ENCODE measurements at regions not wholly inside any gene's neighbourhood (a gene's known extent, or its start where the extent isn't known, plus 50 kb on each side); places are given as distances from the start of the nearest gene placed in this dataset.

DNA sequence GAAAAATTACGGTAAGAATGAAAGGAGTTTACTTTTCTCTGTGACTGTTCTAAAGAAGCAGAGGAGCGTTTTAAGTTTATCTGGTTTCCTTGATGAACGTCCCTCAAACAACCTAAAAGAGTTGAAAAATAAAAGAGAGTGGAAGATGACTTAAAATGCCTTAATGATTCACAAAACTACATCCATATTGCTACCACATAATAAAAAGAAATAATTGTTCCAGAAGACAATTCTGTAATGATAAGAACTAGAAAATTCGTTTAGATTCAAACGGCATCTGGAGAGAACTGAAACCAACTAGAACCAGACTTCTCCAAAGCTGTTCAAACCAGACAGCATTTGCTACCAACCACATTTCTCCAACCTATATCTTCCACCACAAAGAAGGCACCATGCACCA lies 68.1 kb downstream of the TEKT4 start:
- peaks cover 30% of the 10 kb centered on the region for H3K27me3 Mint-ChIP-seq
- DNase-seq, result no peak
- no peaks in the 10 kb centered on the region for H3K36me3 Mint-ChIP-seq
- H3K27ac ChIP-seq (ENCODE audit: insufficient read depth, low read length, poor library complexity, severe bottlenecking), result no peak overlapping the region
- no peaks in the 10 kb centered on the region for H3K36me3 ChIP-seq (ENCODE audit: control insufficient read depth, insufficient read depth, low read length)
- no peak overlapping the region for H3K27ac Mint-ChIP-seq
- peaks cover 2% of the 10 kb centered on the region for H3K27me3 ChIP-seq (ENCODE audit: control insufficient read depth, insufficient read depth, low read length)
- H3K9me3 ChIP-seq (ENCODE audit: control insufficient read depth in 2 of 2, low read length in 2 of 2), result no peaks in the 10 kb centered on the region
- no peaks in the 10 kb centered on the region for H3K4me1 ChIP-seq (ENCODE audit: control insufficient read depth, insufficient read depth, low read length, poor library complexity, severe bottlenecking)
- peaks cover 0 to under 1% (median 0%) of the 10 kb centered on the region in 7 donors for H3K9me3 Mint-ChIP-seq
- H3K4me3 Mint-ChIP-seq, result no peak overlapping the region
- no peak for ATAC-seq (ENCODE audit: low read depth in 2 of 2)
- no peak overlapping the region for H3K4me3 ChIP-seq (ENCODE audit: low read depth, low read length)
- H3K4me1 Mint-ChIP-seq, result no peaks in the 10 kb centered on the region

DNA sequence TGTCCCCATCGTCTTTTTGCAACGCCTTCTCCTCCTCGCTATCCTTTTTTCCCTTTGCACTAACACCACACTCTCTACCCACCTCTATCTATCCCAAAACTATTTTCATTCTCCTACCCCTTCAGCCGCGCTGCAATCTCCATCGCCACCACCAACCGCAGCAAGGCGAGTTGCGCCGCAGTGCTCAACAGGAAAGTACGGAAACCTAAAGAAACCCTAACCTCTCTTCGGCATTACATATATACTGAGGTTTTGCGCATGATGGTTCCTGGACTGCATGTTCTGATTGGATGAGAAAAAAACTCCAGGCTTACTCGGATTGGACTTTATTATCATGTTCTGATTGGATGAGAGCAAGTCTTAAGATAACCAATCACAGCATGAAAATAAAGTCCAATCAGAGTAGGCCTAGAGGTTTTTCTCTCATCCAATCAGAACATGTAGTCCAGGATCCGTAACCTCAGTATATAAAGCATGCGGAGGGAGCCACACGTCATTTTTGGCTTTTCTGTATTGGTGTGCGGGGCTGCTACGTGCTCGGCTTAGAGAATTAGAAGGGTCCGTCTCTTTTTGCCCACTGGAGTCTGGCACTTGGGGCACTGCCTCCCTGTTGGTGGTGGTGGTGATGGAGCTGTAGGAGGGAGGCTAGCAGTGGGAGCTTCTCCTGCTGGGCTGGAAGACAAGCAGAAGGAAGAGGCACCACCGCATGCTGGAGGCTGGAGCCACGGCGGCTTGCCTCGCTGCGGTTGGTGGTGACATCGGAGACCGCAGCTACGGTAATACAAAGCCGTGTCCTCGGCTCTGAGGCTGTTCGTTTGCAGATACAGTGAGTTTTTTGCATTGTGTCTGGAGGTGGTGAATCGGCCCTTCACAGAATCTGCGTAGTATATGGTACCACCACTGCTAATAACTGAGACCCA lies 76.1 kb downstream of the TEKT4 start:
- Mint-ChIP-seq H3K4me1 (no peaks in the 10 kb centered on the region), H3K27me3 (peaks cover 11% of the 10 kb centered on the region), H3K4me3 (no peak overlapping the region), H3K9me3 (peaks cover 0 to 14% (median 3%) of the 10 kb centered on the region in 7 donors), H3K36me3 (no peaks in the 10 kb centered on the region), H3K27ac (no peak overlapping the region)
- Histone ChIP-seq H3K4me3 (ENCODE audit: low read depth, low read length) (no peak overlapping the region), H3K4me1 (ENCODE audit: control insufficient read depth, insufficient read depth, low read length, poor library complexity, severe bottlenecking) (no peaks in the 10 kb centered on the region), H3K9me3 (ENCODE audit: control insufficient read depth in 2 of 2, low read length in 2 of 2) (no peaks in the 10 kb centered on the region), H3K36me3 (ENCODE audit: control insufficient read depth, insufficient read depth, low read length) (no peaks in the 10 kb centered on the region), H3K27ac (ENCODE audit: insufficient read depth, low read length, poor library complexity, severe bottlenecking) (no peak overlapping the region), H3K27me3 (ENCODE audit: control insufficient read depth, insufficient read depth, low read length) (no peaks in the 10 kb centered on the region)
- ATAC-seq (ENCODE audit: low read depth in 2 of 2) (no peak), DNase-seq (no peak)

GRCh38 chr2:94955702-94956101 lies 69.8 kb upstream of the MAL start:
- Histone ChIP-seq H3K4me1 (ENCODE audit: control insufficient read depth, insufficient read depth, low read length, poor library complexity, severe bottlenecking) (no peaks in the 10 kb centered on the region), H3K9me3 (ENCODE audit: control insufficient read depth in 2 of 2, low read length in 2 of 2) (no peaks in the 10 kb centered on the region), H3K36me3 (ENCODE audit: control insufficient read depth, insufficient read depth, low read length) (no peaks in the 10 kb centered on the region), H3K27ac (ENCODE audit: insufficient read depth, low read length, poor library complexity, severe bottlenecking) (no peak overlapping the region), H3K27me3 (ENCODE audit: control insufficient read depth, insufficient read depth, low read length) (peaks cover 15% of the 10 kb centered on the region), H3K4me3 (ENCODE audit: low read depth, low read length) (no peak overlapping the region)
- no peak overlapping the region for H3K27ac Mint-ChIP-seq
- no peak for ATAC-seq (ENCODE audit: low read depth in 2 of 2)
- peaks cover 20% of the 10 kb centered on the region for H3K27me3 Mint-ChIP-seq
- no peak for DNase-seq
- no peak overlapping the region for H3K4me3 Mint-ChIP-seq
- H3K36me3 Mint-ChIP-seq, result no peaks in the 10 kb centered on the region
- H3K9me3 Mint-ChIP-seq, result peaks cover 0 to 2% (median 0%) of the 10 kb centered on the region in 7 donors
- H3K4me1 Mint-ChIP-seq, result no peaks in the 10 kb centered on the region

- no peak overlapping the region for H3K4me3 Mint-ChIP-seq
- no peak for ATAC-seq (ENCODE audit: low read depth in 2 of 2)
Measured at GRCh38 chr2:94956797-94957391, 68.6 kb upstream of the MAL start.

GRCh38 chr2:94958245-94958644 lies 67.3 kb upstream of the MAL start:
- Mint-ChIP-seq H3K36me3 (no peaks in the 10 kb centered on the region), H3K4me3 (no peak overlapping the region), H3K4me1 (no peaks in the 10 kb centered on the region), H3K27me3 (peaks cover 13% of the 10 kb centered on the region), H3K27ac (no peak overlapping the region), H3K9me3 (peaks cover 0 to 2% (median 0%) of the 10 kb centered on the region in 7 donors)
- no peaks in the 10 kb centered on the region for H3K36me3 ChIP-seq (ENCODE audit: control insufficient read depth, insufficient read depth, low read length)
- no peaks in the 10 kb centered on the region for H3K9me3 ChIP-seq (ENCODE audit: control insufficient read depth in 2 of 2, low read length in 2 of 2)
- DNase-seq, result no peak
- peaks cover 15% of the 10 kb centered on the region for H3K27me3 ChIP-seq (ENCODE audit: control insufficient read depth, insufficient read depth, low read length)
- ATAC-seq (ENCODE audit: low read depth in 2 of 2), result no peak
- H3K4me3 ChIP-seq (ENCODE audit: low read depth, low read length), result no peak overlapping the region
- no peaks in the 10 kb centered on the region for H3K4me1 ChIP-seq (ENCODE audit: control insufficient read depth, insufficient read depth, low read length, poor library complexity, severe bottlenecking)
- H3K27ac ChIP-seq (ENCODE audit: insufficient read depth, low read length, poor library complexity, severe bottlenecking), result no peak overlapping the region

More at GRCh38 chr2:94956797-94957391, 68.6 kb upstream of the MAL start:
- H3K9me3 Mint-ChIP-seq, result peaks cover 0 to 2% (median 0%) of the 10 kb centered on the region in 7 donors
- no peaks in the 10 kb centered on the region for H3K36me3 Mint-ChIP-seq
- no peaks in the 10 kb centered on the region for H3K4me1 ChIP-seq (ENCODE audit: control insufficient read depth, insufficient read depth, low read length, poor library complexity, severe bottlenecking)
- no peaks in the 10 kb centered on the region for H3K4me1 Mint-ChIP-seq
- no peaks in the 10 kb centered on the region for H3K9me3 ChIP-seq (ENCODE audit: control insufficient read depth in 2 of 2, low read length in 2 of 2)
- no peak overlapping the region for H3K4me3 ChIP-seq (ENCODE audit: low read depth, low read length)
- H3K36me3 ChIP-seq (ENCODE audit: control insufficient read depth, insufficient read depth, low read length), result no peaks in the 10 kb centered on the region
- H3K27ac ChIP-seq (ENCODE audit: insufficient read depth, low read length, poor library complexity, severe bottlenecking), result no peak overlapping the region
- peak in 2 of 3 donors; percentile 8 to 27 for DNase-seq
- H3K27me3 ChIP-seq (ENCODE audit: control insufficient read depth, insufficient read depth, low read length), result peaks cover 17% of the 10 kb centered on the region
- no peak overlapping the region for H3K27ac Mint-ChIP-seq
- peaks cover 17% of the 10 kb centered on the region for H3K27me3 Mint-ChIP-seq

DNA sequence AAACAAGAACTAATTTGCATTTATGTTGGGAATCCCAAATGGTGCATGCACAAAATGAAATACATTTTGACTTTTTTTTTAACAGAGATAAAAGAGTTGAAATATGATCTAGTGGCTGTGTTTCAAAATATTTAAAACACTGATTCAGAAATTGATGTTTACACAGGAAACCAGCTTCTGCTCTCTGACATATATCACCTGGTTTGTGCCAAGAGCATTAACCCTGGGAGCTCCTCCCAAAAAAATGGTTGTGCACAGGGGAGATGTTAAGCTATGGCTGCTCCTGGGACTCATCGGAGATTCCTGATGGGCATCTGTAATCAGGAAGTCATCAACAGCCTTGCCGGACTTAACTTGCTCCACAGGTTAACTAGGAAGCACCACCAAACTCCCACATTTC lies 65.2 kb upstream of the MAL start:
- Histone ChIP-seq H3K9me3 (ENCODE audit: control insufficient read depth in 2 of 2, low read length in 2 of 2) (no peaks in the 10 kb centered on the region), H3K27me3 (ENCODE audit: control insufficient read depth, insufficient read depth, low read length) (peaks cover 15% of the 10 kb centered on the region), H3K36me3 (ENCODE audit: control insufficient read depth, insufficient read depth, low read length) (no peaks in the 10 kb centered on the region), H3K4me3 (ENCODE audit: low read depth, low read length) (no peak overlapping the region), H3K27ac (ENCODE audit: insufficient read depth, low read length, poor library complexity, severe bottlenecking) (no peak overlapping the region), H3K4me1 (ENCODE audit: control insufficient read depth, insufficient read depth, low read length, poor library complexity, severe bottlenecking) (no peaks in the 10 kb centered on the region)
- Mint-ChIP-seq H3K27ac (no peak overlapping the region), H3K4me1 (no peaks in the 10 kb centered on the region), H3K27me3 (peaks cover 23% of the 10 kb centered on the region), H3K36me3 (no peaks in the 10 kb centered on the region), H3K9me3 (peaks cover 0 to 2% (median 0%) of the 10 kb centered on the region in 7 donors), H3K4me3 (no peak overlapping the region)
- DNase-seq (no peak), ATAC-seq (ENCODE audit: low read depth in 2 of 2) (no peak)

DNA sequence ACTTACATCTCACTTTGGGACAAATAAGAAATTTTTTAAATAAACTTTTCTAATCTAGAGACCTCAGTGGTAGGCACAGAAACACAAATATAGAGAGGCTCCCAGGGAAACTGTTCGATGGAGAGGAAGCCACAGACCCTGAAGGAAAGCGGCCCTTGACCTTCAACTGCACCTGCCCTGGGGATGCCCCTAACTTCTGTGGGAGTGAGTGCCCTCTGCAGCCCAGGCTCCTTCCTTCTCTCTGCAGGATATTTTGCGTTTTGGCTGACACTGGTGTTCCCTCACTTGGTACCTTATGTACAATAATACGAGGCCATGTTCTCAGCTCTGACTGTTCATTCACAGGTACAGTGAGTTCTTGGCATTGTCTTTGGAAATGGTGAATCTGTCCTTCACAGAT lies 64.8 kb upstream of the MAL start:
- ATAC-seq (ENCODE audit: low read depth in 2 of 2) (no peak), DNase-seq (no peak)
- Histone ChIP-seq H3K27me3 (ENCODE audit: control insufficient read depth, insufficient read depth, low read length) (peaks cover 15% of the 10 kb centered on the region), H3K4me3 (ENCODE audit: low read depth, low read length) (no peak overlapping the region), H3K4me1 (ENCODE audit: control insufficient read depth, insufficient read depth, low read length, poor library complexity, severe bottlenecking) (no peaks in the 10 kb centered on the region), H3K9me3 (ENCODE audit: control insufficient read depth in 2 of 2, low read length in 2 of 2) (no peaks in the 10 kb centered on the region), H3K36me3 (ENCODE audit: control insufficient read depth, insufficient read depth, low read length) (no peaks in the 10 kb centered on the region), H3K27ac (ENCODE audit: insufficient read depth, low read length, poor library complexity, severe bottlenecking) (no peak overlapping the region)
- Mint-ChIP-seq H3K4me1 (no peaks in the 10 kb centered on the region), H3K4me3 (no peak overlapping the region), H3K27me3 (peaks cover 21% of the 10 kb centered on the region), H3K36me3 (no peaks in the 10 kb centered on the region), H3K9me3 (peaks cover 0 to 2% (median 0%) of the 10 kb centered on the region in 7 donors), H3K27ac (no peak overlapping the region)
